ENCODE measurements at regions not wholly inside any gene's neighbourhood (a gene's known extent, or its start where the extent isn't known, plus 50 kb on each side); places are given as distances from the start of the nearest gene placed in this dataset.

DNA sequence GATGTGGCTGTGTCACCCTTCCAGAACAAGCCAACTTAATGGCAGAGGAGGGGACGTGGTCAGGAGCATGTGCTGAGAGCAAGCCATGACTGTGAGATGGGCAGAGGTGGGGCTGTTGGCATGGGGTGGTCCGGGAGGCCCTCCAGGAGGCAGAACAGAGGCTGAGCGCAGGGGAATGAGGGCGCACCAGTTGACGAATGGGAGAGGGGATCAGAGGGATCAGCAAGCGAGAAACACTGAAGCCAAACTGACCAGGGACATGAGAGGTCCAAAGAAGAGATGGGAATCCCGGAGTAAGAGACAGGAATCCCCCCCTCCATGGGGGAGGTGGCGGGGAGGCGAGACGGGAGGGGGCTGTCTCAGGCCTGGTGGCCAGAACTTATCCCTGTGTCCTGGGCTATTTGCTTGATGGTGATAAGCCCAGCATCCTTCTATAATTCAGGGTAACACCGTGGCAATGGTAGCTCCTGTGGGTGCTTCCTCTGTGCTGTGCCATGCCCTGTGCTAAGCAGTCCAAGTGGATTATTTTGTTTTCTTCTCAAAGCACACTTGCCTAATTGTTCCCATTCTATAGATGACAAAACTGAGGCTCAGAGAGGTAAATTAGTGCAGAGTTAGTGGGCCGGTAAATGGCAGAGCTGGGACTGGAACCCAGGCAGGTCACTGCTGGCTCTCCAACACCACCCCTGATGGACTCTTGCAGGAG is 83.4 kb upstream of the SHISAL1 start:
- TF ChIP-seq GATA2 (IDR thresholded peaks at IDR 0.05; ENCODE audit: low read depth, low read length) (no peak), GATA3 (IDR thresholded peaks at IDR 0.05; ENCODE audit: low read depth, low read length) (no peak)

All from SH-SY5Y (cell line).